ENCODE measurements at regions not wholly inside any gene's neighbourhood (a gene's known extent, or its start where the extent isn't known, plus 50 kb on each side); places are given as distances from the start of the nearest gene placed in this dataset.
"Not testable (repeated sequence)": the region's sequence is repeated elsewhere in the genome, so short reads cannot be mapped to it uniquely, and the experiment has no call there.

DNA sequence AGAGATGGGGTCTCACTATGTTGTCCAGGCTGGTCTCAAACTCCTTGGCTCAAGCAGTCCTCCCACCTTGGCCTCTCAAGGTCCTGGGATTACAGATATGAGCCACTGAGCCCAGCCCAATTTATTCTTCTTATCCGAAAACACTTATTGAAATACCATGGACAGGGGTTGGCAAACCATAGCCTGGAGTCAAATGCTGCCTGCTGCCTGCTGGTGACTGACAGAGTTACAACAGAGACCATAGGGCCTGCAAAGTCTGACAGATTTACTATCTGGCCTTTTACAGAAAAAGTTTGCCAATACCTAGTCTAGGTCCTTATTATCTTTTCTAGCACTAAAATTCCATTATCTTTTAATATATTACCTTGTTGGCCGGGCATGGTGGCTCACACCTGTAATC, 87.1 kb upstream of the ZNF281 start:
- DNase-seq, result no peak

DNA sequence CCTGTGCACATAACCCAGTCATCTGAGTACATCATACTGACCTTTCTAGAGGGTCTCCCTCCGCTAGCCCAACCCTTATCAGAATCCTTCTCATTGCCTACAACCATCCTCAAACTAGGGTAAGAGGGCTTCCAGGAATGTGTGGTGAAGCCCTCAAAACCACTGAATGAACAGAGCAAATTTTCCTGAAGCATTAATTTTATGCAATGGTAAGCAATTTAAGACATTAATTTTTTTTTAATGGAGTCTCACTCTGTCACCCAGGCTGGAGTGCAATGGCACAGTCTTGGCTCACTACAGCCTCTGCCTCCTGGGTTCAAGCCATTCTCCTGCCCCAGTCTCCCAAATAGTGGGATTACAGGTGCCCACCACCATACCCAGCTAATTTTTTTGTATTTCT, 86.1 kb upstream of the ZNF281 start:
- no peak for DNase-seq

DNA sequence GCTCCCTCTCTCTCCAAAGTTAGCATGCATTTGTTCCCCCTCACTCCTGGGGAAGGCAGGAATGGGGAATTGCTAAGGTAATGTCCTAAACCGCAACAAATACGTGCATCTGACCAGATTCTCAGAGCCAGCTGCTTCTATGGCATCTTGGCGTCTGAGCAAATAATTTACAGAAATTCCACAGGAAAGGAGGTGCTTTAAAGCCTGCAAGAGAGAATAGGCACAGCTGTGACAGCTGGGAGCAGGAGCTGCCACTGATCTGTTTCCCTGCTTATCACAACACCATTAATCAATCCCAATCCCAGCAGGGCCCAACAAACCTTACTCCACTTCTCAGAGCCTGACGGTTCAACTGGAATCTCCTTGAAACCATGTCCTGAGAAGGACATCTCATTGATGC, 83.5 kb upstream of the ZNF281 start:
- DNase-seq, result no peak

DNA sequence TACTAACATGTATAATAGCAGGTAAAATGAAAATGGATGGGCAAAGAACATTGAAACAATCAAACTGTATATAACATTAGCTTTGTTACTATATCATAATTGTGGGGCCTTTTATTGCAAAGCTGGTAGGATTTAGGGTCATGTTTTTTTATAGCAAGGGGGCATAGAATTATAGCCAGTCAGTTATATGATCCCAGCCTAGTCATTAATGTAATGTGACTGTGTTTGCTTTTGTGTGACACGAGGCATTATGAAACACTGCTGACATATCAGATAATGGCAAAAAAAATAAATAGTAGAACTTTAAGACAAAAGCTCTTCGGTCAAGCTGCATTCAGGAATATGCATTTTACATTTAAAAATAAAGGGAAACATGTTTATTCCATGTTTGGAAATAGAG, 81.3 kb upstream of the ZNF281 start:
- no peak for DNase-seq

DNA sequence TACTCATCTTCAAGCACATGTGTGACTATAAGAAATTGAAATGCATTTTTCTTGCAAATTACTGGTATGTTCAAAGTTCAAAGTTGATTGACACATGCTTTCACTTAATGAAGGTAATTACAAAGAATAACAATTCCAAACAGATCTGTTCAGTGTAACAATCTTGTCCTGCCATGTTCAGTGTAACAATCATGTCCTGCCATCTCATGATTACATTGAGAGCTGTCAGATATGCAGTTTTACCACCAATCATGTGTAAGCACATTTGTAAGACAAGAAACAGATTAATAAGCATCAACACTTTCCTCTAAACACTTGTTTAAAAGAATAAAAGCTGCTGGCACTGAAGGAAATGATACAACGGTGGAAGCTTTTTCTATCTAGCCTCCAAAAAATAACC, 80.3 kb upstream of the ZNF281 start:
- no peak for DNase-seq

DNA sequence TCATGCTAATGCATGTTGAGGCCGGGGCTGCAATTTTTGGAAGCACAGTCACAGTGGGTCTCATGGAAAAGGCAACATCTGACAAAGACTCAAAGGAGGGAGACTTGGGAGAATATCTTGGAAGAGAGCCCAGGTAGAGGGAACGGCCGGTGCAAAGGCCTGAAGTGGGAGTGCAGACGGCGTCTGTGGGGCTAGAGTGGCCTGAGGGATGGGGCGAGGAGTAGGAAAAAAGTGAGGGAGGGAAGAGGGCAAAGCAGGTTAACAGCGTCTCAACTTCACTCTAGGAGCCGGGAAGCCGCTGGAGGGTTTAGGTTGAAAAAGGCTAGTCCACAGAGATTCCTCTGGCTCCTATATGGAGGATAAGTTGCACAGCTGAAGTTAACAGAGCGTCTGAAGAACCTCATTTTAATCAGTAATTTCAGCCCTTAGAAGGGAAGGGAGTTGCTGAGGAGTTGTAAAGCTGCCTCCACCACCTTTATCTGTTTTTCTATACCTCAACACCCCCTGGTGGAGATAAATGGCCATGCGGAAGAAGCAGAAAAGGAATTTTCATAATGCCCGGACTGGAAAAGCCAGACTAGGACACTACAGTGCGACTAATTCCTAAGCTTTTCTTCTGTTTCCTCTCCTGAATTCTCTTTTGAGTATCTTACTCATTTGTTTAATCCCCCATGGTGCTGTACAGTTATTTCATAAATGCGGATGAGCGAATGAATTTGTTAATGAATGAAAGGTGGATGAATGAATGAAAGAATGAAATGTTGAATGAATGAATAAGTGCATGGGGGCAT, 78.7 kb upstream of the ZNF281 start:
- DNase-seq, result peak; percentile 60

DNA sequence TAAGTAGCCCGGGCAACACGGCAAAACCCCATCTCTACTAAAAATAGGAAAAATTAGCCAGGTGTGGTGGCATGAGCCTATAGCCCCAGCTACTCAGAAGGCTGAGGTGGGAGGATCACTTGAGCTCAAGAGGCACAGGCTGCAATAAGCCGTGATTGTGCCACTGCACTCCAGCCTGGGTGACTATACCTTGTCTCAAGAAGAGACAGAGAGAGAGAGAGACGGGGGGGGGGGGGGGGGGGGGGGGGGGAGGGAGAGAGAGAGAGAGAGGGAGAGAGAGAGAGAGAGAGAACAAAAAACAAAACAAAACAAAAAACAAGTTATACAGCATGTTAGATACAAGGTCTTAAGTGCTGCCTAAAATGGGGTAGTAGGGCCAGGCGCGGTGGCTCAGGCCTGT, 77.8 kb upstream of the ZNF281 start:
- no peak for DNase-seq

DNA sequence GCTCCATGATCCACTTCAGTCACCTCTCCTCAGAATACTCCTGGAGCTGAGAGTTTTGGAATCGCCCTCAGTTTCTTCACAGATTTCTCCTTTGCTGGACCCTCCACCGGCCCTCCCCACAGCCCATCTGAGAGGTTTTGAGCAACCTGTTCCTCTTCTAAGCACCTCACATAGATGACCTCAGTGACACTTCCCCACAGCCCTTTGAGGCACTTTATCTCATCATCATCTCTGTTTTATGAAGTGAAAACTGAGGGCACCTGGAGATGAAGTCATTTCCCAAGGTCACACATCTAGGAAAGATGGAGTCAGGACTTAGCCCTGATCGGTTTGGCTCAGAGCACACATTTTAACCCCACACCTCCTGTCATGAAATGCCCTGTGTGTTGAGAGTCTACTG, 76.8 kb upstream of the ZNF281 start:
- no peak for DNase-seq

DNA sequence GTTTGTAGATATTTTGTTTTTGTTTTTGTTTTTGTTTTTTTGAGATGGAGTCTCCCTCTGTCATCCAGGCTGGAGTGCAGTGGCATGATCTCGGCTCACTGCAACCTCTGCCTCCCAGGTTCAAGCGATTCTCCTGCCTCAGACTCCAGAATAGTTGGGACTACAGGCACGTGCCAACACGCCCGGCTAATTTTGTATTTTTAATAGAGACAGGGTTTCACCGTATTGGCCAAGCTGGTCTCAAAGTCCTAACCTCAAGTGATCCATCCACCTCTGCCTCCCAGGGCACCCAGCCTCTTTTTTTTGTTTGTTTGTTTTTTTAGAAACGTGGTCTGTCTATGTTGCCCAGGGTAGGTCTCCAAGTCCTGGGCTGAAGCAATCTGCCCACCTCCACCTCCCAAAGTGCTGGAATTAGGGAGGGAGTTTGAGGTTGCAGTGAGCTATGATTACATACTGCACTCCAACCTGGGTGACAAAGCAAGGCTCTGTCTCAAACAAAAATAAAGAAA, 74.7 kb upstream of the ZNF281 start:
- not testable (repeated sequence) for DNase-seq

DNA sequence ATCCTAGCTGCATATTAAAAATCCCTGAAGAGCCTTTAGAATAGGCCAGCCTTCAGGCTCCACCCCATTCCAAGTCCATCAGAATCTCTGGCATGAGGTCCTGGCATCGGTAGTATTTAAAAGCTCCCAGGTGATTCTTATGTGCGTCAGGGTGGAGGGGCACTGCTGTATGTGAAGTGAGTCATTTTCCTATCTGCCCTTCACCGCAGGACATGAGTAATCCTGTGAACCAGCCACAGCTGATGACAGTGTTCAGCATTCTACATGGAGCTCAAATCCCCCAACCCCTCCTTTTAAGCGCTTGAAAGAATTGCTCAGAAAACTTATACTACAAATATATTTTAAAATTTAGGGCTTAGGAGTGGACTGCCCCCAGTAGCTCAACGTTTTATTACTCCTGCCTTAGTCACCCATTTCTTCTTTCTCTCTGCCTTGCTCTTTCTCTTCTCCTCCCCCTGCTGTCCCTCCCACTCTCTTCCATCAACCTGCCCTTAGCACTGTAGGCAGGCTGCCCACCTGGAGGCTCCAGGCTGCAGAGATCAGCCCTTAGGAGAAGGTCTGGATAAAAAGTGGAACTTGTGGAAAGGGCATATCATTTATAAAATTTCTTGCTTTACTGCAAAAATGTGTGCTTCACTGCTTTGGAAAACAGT, 73.8 kb upstream of the ZNF281 start:
- DNase-seq, result peak; percentile 5

DNA sequence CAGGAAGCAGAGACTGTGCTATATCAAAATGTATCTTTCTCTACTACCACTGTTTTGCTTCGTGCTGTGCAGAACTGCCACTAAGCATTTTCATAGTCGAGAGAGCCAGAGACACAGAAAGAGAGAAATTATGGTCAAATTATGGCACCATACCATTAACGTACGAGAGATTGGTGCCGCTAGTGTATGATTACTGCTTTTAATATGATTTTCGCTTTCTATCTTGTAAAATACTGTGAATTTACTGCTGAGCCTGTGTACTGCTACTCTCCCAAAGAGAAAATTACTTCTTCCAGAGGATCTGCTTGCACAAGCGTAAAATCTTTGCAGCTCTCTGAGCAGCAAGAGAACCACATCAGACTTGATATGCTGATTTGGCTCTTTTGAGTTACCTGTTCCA, 71.1 kb upstream of the ZNF281 start:
- DNase-seq, result no peak

DNA sequence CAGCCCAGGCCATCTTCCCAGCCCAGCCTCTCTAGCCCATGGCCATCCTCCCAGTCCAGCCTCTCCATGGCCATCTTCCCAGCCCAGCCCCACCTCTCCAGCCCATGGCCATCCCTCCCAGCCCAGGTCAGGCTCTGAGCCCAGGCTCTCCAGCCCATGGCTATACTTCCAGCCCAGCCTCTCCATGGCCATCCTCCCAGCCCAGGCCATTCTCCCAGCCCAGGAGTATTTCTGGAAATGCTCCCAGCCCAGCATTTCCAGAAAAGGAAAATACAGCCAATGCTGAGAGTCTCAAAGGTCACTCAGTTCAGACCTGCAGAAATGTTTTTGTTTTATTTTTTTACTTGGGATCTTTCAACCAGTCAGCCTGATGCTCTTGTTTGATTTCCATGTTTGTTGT, 70.0 kb upstream of the ZNF281 start:
- DNase-seq, result no peak

DNA sequence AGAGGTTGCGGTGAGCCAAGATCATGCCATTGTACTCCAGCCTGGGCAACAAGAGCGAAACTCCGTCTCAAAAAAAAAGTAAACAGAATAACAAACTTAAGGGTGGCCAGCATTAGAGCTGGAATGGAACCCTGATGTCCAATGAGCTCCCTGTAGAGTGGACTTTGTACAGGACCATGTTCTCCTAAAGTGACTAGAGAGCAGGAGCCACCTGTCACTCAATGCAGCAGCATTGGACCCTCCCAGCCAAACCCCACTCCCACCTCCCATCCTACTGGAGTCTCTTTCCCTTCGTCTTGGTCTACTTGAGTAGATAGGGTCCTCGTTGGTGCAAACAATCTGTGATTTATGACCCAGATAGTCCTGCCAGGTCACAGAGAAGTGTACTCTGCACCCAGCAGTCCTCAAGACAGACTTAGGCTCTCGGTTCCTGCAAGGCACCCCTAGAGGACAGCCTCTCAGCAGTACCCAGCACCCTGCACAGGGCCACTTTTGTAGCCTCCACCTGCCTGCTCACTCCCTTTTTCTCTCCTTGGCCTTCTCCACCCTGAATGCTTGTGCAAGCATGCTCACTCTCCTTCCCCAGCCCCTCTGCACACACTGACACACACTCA, 69.2 kb upstream of the ZNF281 start:
- no peak for DNase-seq

DNA sequence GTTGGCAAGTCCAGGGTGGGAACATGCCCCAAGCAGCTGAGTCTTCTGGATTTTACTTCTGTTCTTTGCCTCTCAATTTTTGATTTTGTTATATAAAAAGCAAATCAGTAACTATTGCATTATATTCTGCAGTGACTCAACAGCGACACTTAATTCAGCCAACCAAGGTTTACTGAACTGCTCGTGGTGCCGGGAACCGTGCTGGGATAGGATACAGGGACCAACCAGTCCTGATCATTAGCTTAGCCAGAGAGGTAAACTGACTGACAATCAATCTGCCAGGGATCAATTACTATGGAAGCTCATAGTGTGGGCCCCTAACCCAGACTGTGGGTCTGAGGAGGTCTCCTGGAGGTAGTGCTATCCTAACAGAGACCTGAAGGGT, 68.4 kb upstream of the ZNF281 start:
- DNase-seq, result no peak

DNA sequence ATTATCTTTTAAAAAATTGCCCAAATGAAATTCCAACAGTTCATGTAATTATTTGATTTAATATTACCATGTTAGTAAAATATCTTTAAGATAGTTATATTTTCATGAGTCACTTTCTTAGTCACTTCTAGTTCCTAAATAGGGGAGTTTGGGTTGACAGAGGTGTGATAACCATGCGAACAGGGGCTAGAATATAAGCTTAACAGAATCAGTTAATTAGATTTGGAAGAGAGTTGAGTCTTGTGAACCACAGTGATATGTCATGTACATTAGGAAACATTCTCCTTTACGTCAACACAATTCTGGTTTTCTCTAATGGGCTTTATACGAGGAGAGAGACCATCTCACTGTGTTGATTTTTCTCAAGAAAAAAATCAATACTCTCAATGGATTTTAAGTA, 64.8 kb upstream of the ZNF281 start:
- no peak for DNase-seq

DNA sequence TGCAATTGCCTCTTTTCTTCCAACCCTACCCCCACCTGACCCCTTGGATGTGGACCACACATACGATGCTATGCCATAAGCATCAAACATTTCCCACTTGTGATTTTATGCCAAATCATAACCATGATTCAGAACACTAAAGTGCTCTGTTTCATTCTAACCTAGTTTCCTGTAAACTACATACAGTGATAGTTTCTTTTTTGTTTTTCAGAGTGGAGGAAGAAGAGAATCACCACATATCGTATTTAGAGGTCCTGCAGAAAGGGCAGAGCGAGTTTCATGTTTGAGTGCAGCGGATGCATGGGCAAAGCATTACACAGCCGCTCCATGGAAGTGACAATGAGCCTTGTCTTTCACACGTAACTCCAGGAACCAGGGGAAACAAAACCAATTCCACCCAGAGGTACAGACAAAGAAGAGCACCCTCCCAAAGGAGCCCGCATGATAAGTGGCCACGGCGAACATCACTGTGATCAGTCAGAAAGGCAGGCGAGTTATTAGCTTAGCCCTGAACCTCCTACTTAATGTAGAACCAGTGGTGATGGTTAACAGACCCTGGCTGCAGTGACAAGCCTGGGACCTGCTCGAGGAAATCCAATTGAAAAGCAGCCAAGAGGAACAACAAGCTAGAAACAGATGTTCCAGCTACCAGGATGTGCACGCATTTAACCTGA, 64.0 kb upstream of the ZNF281 start:
- DNase-seq, result peak; percentile 22

DNA sequence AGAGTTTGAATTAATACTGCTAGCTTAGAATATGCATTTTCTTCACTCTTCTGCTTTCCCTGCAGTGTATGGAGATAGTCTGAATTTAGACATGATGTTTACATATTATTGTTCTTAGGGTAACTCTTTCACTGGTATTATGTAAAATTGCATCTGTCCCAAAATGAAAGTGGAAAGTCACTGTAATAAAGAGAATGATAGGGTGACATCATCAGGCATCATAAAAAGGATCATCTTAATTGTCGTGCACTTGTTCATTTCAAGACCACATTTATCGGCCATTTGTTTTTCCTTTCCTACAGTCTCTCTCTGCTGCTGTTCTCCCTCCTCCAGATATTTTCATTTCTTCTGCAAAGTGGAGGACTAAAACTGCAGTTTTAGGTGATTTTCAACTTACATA, 61.9 kb upstream of the ZNF281 start:
- DNase-seq, result no peak

DNA sequence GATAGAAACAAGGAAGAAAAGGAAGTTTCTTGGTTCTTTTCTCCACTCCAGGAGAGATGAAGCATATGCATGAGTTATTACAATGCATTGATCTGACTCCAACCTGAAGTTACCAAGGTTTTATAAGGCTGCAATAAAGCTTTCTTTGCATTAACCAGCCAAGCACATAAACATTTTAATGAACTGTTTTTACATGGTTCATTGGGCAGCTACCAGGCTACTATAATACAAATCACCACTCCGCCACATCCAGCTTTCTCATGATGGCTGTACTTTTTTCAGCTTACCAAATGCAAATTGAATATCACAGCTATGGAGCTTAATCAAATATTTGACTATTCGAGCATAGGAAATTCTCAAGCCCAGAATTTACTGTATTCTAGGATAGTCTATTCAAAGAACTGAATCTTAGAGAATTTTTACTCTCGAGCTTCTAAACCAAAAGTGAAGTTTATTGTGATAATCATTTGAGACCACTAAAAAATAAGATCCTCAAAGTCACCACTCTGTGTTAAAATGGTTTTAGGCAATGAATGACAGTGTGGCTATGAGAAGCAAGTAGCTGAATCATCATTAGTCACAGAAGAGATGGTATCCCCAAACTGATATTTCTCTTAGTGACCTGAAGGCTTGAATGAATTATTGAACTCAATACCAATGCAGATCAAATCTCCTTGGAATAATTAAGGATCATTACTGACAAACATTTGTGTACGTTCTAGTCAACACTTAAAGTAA, 58.6 kb upstream of the ZNF281 start:
- no peak for DNase-seq

DNA sequence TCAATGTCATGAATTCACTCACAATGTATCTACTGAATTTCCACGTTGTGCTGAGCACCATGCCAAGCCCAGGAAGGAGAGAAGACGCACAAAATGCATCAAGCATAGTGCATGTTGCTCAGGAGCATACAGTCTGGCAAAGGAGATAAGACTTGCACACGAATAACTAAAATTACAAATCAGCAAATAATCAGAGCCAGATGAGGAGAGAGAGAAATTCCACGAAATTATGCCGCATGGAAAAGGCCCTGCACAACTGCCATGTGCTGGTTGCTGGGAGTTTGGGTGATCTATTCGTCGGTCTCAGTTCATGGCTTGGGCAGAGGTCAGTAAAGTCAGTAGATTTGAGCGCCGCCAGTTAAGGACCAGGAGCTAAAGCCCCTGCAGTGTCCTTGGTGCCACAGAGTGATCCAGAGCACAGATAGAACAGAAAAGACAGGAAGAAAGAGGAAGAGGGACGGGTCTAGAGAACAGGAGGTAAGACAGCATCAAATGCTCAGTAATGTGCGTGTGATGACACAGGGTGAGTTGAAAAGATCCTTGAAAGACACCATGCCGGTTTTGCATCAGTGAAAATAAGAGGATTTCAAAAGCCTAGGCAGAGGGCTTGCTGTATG, 55.1 kb upstream of the ZNF281 start:
- DNase-seq, result no peak
